ENCODE measurements at regions not wholly inside any gene's neighbourhood (a gene's known extent, or its start where the extent isn't known, plus 50 kb on each side); places are given as distances from the start of the nearest gene placed in this dataset.
A peak's percentile ranks its signal among the peaks of the same experiment; 100 is the strongest.
"Not testable (repeated sequence)": the region's sequence is repeated elsewhere in the genome, so short reads cannot be mapped to it uniquely, and the experiment has no call there.

GRCh38 chr2:118791483-118791882 lies 56.0 kb downstream of the EN1 start:
- DNase-seq: no peak

- no peak for DNase-seq
Measured at GRCh38 chr2:118786746-118787145, 60.7 kb downstream of the EN1 start.

GRCh38 chr2:118784860-118785259 lies 62.6 kb downstream of the EN1 start:
- DNase-seq: no peak

GRCh38 chr2:118779362-118779761 lies 68.1 kb downstream of the EN1 start:
- no peak for DNase-seq

- DNase-seq: peak; percentile 19 to 81
Measured at GRCh38 chr2:118774458-118775133, 72.9 kb downstream of the EN1 start.

GRCh38 chr2:118773826-118774225 lies 73.6 kb downstream of the EN1 start:
- no peak for DNase-seq

- no peak for DNase-seq
Measured at GRCh38 chr2:118772487-118773200, 74.8 kb downstream of the EN1 start.

GRCh38 chr2:118769707-118770400 lies 77.6 kb downstream of the EN1 start:
- DNase-seq: no peak

- no peak for DNase-seq
Measured at GRCh38 chr2:118766871-118767270, 80.6 kb downstream of the EN1 start.

GRCh38 chr2:118764855-118765254 lies 82.6 kb downstream of the EN1 start:
- DNase-seq: no peak

- DNase-seq: peak in 1 of 2 experiments; percentile 38
Measured at GRCh38 chr2:118763797-118764196, 83.7 kb downstream of the EN1 start.

GRCh38 chr2:118762290-118762689 lies 85.2 kb downstream of the EN1 start:
- DNase-seq: no peak

- DNase-seq: no peak
Measured at GRCh38 chr2:118761771-118762170, 85.7 kb downstream of the EN1 start.

- DNase-seq: no peak
Measured at GRCh38 chr2:118755901-118756300, 91.5 kb downstream of the EN1 start.

- DNase-seq: no peak
Measured at GRCh38 chr2:118755384-118755783, 92.1 kb downstream of the EN1 start.

- DNase-seq: no peak
Measured at GRCh38 chr2:118752762-118753429, 94.6 kb downstream of the EN1 start.

GRCh38 chr2:118750959-118751565 lies 96.4 kb downstream of the EN1 start:
- no peak for DNase-seq

- DNase-seq: no peak
Measured at GRCh38 chr2:118748245-118748885, 99.1 kb downstream of the EN1 start.

- DNase-seq: no peak
Measured at GRCh38 chr2:118747637-118748036, 99.8 kb downstream of the EN1 start.

- no peak for DNase-seq
Measured at GRCh38 chr2:118747066-118747465, 100.4 kb downstream of the EN1 start.

GRCh38 chr2:118744682-118745181 lies 102.7 kb downstream of the EN1 start:
- not testable (repeated sequence) for DNase-seq

Data from NCI-H526 (cell line).